ENCODE measurements at regions not wholly inside any gene's neighbourhood (a gene's known extent, or its start where the extent isn't known, plus 50 kb on each side); places are given as distances from the start of the nearest gene placed in this dataset.

DNA sequence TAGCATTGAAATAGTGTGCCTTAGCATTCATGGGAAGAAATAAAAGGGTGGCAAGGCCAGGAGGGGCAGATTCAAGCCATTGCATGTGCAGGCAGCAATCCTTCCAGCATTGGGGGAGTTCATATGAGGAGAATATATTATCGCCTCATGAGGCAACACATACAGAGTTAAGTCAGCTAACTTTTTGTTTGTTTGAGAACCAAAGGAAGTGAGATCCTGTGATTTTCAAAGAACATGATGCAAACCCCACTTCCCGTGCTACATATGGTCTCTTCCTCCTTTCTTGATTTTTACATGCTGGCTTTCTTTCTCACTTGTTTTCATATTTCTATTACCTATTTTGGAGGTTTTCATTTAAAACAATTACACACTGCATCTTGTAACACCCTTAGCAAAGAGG, 579.7 kb upstream of the ARID1B start:
- no peaks in the 10 kb centered on the region for H3K4me1 ChIP-seq
- ChIA-PET CTCF (interaction anchor here (0.6 kb wide), 1 partner anchor 381 kb away, joined by 3 read pairs; no protein-coding TSS in a partner anchor), POLR2A (no interaction called here)
- H3K9me3 ChIP-seq, result no peaks in the 10 kb centered on the region; the same call in 2 of the 3 replicates
- H3K27ac ChIP-seq, result no peak overlapping the region
- no peak for DNase-seq (ENCODE audit: low read depth in 1 of 2, low spot score in 1 of 2)
- no peak for ATAC-seq
- WGBS (ENCODE audit: missing lambda C conversion rate), result 43% methylated on average over 2 of the region's 2 CpGs
- TF ChIP-seq POLR2A (IDR thresholded peaks at IDR 0.05; ENCODE audit: low read length) (no peak), NR3C1 (IDR thresholded peaks at IDR 0.05) (no peak), CEBPB (IDR thresholded peaks at IDR 0.05) (no peak), CBX2 (IDR thresholded peaks at IDR 0.05; ENCODE audit: borderline replicate concordance, low read depth) (no peak), E2F6 (IDR thresholded peaks at IDR 0.05; ENCODE audit: borderline replicate concordance, low read depth) (no peak), CBX8 (IDR thresholded peaks at IDR 0.05) (no peak), MAX (IDR thresholded peaks at IDR 0.05) (no peak), HOXB13 (CRISPR knock-in tag; IDR thresholded peaks at IDR 0.05; ENCODE audit: low read depth) (no peak), KDM5A (IDR thresholded peaks at IDR 0.05) (no peak)
- no peak overlapping the region for H3K4me3 ChIP-seq
- no peak overlapping the region for H3K4me2 ChIP-seq
- FAIRE-seq, result no peak

DNA sequence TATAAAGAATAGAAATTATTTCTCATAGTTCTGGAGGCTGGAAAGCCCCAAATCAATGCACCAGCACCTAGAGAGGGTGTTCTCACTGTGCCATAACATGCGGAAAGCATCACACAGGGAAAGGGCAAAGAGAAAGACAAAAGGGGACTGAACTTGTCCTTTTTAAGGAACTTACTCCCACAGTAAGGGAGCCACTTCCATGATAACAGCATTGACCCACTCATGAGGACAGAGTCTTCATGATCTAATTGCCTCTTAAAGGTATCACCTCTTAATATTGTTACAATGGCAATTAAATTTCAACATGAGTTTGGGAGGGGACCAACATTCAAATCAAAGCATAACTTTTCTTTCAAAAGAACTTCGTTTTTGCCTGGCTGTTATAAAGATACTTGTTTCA, 582.2 kb upstream of the ARID1B start:
- H3K27ac ChIP-seq, result no peak overlapping the region
- TF ChIP-seq PBX3 (IDR thresholded peaks at IDR 0.05) (no peak), FOSB (CRISPR knock-in tag; IDR thresholded peaks at IDR 0.05) (no peak), ZNF302 (CRISPR knock-in tag; IDR thresholded peaks at IDR 0.05) (no peak), CEBPB (IDR thresholded peaks at IDR 0.05) (no peak), SMC3 (IDR thresholded peaks at IDR 0.05) (no peak), ESRRA (IDR thresholded peaks at IDR 0.05; ENCODE audit: borderline replicate concordance, low read length) (no peak), RNF2 (IDR thresholded peaks at IDR 0.05; ENCODE audit: borderline replicate concordance, low read depth) (no peak), EHF (CRISPR knock-in tag; IDR thresholded peaks at IDR 0.05) (no peak), HOXB13 (CRISPR knock-in tag; IDR thresholded peaks at IDR 0.05; ENCODE audit: low read depth) (no peak), RAD21 (conservative IDR thresholded peaks at IDR 0.05 in 1 of 2, IDR thresholded peaks at IDR 0.05 in 1 of 2) (no peak)
- TF ChIP-seq, protein P1, sequence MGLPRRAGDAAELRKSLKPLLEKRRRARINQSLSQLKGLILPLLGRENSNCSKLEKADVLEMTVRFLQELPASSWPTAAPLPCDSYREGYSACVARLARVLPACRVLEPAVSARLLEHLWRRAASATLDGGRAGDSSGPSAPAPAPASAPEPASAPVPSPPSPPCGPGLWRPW (IDR thresholded peaks at IDR 0.05), result no peak
- 47% methylated on average over 2 of the region's 2 CpGs for WGBS (ENCODE audit: missing lambda C conversion rate)
- FAIRE-seq (no peak), DNase-seq (ENCODE audit: low read depth in 1 of 2, low spot score in 1 of 2) (no peak), ATAC-seq (no peak)
- H3K4me3 ChIP-seq, result no peak overlapping the region
- no peak overlapping the region for H3K4me2 ChIP-seq
- no peaks in the 10 kb centered on the region; the same call in 2 of the 3 replicates for H3K9me3 ChIP-seq
- CTCF ChIA-PET, result no interaction called here
- POLR2A ChIA-PET, result no interaction called here
- no peaks in the 10 kb centered on the region for H3K4me1 ChIP-seq

DNA sequence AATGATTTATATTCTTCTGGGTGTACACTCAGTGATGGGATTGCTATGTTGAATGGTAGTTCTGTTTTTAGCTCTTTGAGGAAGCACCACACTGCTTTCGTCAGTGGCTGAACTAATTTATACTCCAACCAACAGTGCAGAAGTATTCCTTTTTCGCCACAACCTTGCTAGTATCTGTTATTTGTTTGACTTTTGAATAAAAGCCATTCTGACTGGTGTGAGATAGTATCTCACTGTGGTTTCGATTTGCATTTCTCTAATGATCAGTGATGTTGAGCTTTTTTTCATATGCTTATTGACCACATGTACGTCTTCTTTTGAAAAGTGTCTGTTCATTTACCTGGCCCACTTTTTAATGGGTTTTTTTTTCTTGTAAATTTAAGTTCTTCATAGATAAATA, 583.8 kb upstream of the ARID1B start:
- Histone ChIP-seq H3K4me1 (no peaks in the 10 kb centered on the region), H3K4me3 (no peak overlapping the region), H3K27ac (no peak overlapping the region), H3K4me2 (no peak overlapping the region), H3K9me3 (no peaks in the 10 kb centered on the region; the same call in 2 of the 3 replicates)
- no peak for FAIRE-seq
- DNase-seq (ENCODE audit: low read depth in 1 of 2, low spot score in 1 of 2), result no peak
- ChIA-PET CTCF (no interaction called here), POLR2A (no interaction called here)
- no peak for TF ChIP-seq ESRRA (IDR thresholded peaks at IDR 0.05; ENCODE audit: borderline replicate concordance, low read length)
- no peak for TF ChIP-seq HEYL (CRISPR knock-in tag; IDR thresholded peaks at IDR 0.05)
- TF ChIP-seq EP300 (IDR thresholded peaks at IDR 0.05), result no peak
- no peak for TF ChIP-seq EHF (CRISPR knock-in tag; IDR thresholded peaks at IDR 0.05)
- no peak for TF ChIP-seq KDM5A (IDR thresholded peaks at IDR 0.05)
- TF ChIP-seq RFX5 (IDR thresholded peaks at IDR 0.05), result no peak
- TF ChIP-seq JUN (IDR thresholded peaks at IDR 0.05), result no peak
- TF ChIP-seq ZSCAN20 (CRISPR knock-in tag; IDR thresholded peaks at IDR 0.05), result no peak
- TF ChIP-seq CEBPB (IDR thresholded peaks at IDR 0.05), result no peak
- TF ChIP-seq HDAC2 (IDR thresholded peaks at IDR 0.05), result no peak
- TF ChIP-seq POLR2AphosphoS2 (conservative IDR thresholded peaks at IDR 0.05; ENCODE audit: low read length), result no peak
- no peak for TF ChIP-seq RAD21 (conservative IDR thresholded peaks at IDR 0.05 in 1 of 2, IDR thresholded peaks at IDR 0.05 in 1 of 2)
- TF ChIP-seq, protein P1 (IDR thresholded peaks at IDR 0.05), result no peak
- TF ChIP-seq ATOH8 (CRISPR knock-in tag; IDR thresholded peaks at IDR 0.05; ENCODE audit: low read depth), result no peak
- TF ChIP-seq RARB (CRISPR knock-in tag; IDR thresholded peaks at IDR 0.05), result no peak
- TF ChIP-seq MYC (IDR thresholded peaks at IDR 0.05; ENCODE audit: borderline replicate concordance, low read length), result no peak
- TF ChIP-seq TFCP2L1 (CRISPR knock-in tag; IDR thresholded peaks at IDR 0.05), result no peak
- no peak for TF ChIP-seq CBX2 (IDR thresholded peaks at IDR 0.05; ENCODE audit: borderline replicate concordance, low read depth)
- ATAC-seq, result no peak
- WGBS (ENCODE audit: missing lambda C conversion rate), result 18% methylated on average over 4 of the region's 4 CpGs

All from A549 (cell line).